CD4-positive, alpha-beta T cell treated with Interleukin-17A for 4 hours (primary cell): ENCODE measurements at regions not wholly inside any gene's neighbourhood (a gene's known extent, or its start where the extent isn't known, plus 50 kb on each side); places are given as distances from the start of the nearest gene placed in this dataset.
A peak's percentile ranks its signal among the peaks of the same experiment; 100 is the strongest.
"Not testable (repeated sequence)": the region's sequence is repeated elsewhere in the genome, so short reads cannot be mapped to it uniquely, and the experiment has no call there.

Source experiments
- DNase-seq: peaks from one replicate; pipeline ENCODE4 v3.0.0-alpha.2; 2020; ENCODE audit warnings: mixed read lengths

GRCh38 chr12:32010631-32011336 is 51.6 kb downstream of the RESF1 start:
- no peak for DNase-seq

GRCh38 chr12:32012249-32012785 is 53.1 kb downstream of the RESF1 start:
- DNase-seq = no peak

GRCh38 chr12:32015036-32015435 is 55.8 kb downstream of the RESF1 start:
- DNase-seq = no peak

- DNase-seq = no peak
These were observed 57.7 kb downstream of the RESF1 start for GRCh38 chr12:32016680-32017482.

GRCh38 chr12:32021346-32021773 is 62.1 kb downstream of the RESF1 start:
- no peak for DNase-seq

GRCh38 chr12:32022387-32022786 is 63.2 kb downstream of the RESF1 start:
- not testable (repeated sequence) for DNase-seq

GRCh38 chr12:32023861-32024260 is 64.6 kb downstream of the RESF1 start:
- DNase-seq = not testable (repeated sequence)

- no peak for DNase-seq
These were observed 65.8 kb downstream of the RESF1 start for GRCh38 chr12:32024884-32025592.

GRCh38 chr12:32025906-32026305 is 66.7 kb downstream of the RESF1 start:
- peak; percentile 64 for DNase-seq

- DNase-seq = no peak
These were observed 68.6 kb downstream of the RESF1 start for GRCh38 chr12:32027684-32028365.

GRCh38 chr12:32030151-32030550 is 70.9 kb downstream of the RESF1 start:
- no peak for DNase-seq

- no peak for DNase-seq
These were observed 71.5 kb downstream of the RESF1 start for GRCh38 chr12:32030676-32031075.

- no peak for DNase-seq
These were observed 71.9 kb downstream of the RESF1 start for GRCh38 chr12:32031109-32031508.

GRCh38 chr12:32032205-32032810 is 73.1 kb downstream of the RESF1 start:
- no peak for DNase-seq

- DNase-seq = no peak
These were observed 73.2 kb upstream of the BICD1 start for GRCh38 chr12:32033406-32033805.

- no peak for DNase-seq
These were observed 72.6 kb upstream of the BICD1 start for GRCh38 chr12:32034045-32034444.

- no peak for DNase-seq
These were observed 70.0 kb upstream of the BICD1 start for GRCh38 chr12:32036477-32037263.

GRCh38 chr12:32039347-32039746 is 67.3 kb upstream of the BICD1 start:
- DNase-seq = no peak

GRCh38 chr12:32039917-32040575 is 66.6 kb upstream of the BICD1 start:
- no peak for DNase-seq

- no peak for DNase-seq
These were observed 62.6 kb upstream of the BICD1 start for GRCh38 chr12:32043928-32044549.
